ENCODE measurements at regions not wholly inside any gene's neighbourhood (a gene's known extent, or its start where the extent isn't known, plus 50 kb on each side); places are given as distances from the start of the nearest gene placed in this dataset.
"Not testable (repeated sequence)": the region's sequence is repeated elsewhere in the genome, so short reads cannot be mapped to it uniquely, and the experiment has no call there.

DNA sequence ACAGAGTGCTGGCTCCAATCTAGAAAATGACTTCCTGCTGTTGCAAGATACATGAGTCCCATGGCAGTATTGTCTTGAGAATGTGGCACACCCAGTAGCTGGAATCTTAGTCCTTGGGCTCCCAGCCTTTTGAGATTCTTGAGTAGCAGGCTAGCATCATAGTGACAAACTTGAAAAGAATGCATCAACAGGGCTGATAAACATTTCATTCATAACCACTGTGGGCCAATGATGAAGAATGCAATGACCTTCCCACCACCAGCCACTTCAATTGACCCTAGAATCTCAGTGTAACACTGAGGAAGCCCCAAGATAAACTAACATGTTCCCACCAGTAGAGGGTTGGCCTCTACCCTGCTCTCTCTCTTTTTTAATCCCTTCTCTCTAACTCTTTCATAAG, 329.3 kb downstream of the GBA3 start:
- DNase-seq, result no peak

DNA sequence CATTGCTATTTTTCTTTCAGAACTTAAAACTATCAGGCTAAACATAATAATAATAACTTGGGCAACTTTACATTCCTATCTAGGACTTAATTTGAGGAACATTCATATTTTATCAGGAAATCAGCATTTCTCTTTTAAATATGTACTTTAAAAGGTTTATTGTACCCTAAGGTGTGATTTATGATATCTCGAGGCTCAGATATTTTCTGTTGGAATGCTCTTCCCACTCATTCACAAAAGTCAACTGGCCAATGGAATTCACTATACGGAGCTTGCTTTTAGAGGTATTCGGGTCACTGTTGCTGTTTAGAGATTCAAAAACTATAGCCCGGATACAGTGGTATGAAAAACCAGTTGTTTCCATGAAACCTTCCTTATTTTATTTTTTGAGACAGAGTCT, 328.3 kb downstream of the GBA3 start:
- DNase-seq, result no peak

DNA sequence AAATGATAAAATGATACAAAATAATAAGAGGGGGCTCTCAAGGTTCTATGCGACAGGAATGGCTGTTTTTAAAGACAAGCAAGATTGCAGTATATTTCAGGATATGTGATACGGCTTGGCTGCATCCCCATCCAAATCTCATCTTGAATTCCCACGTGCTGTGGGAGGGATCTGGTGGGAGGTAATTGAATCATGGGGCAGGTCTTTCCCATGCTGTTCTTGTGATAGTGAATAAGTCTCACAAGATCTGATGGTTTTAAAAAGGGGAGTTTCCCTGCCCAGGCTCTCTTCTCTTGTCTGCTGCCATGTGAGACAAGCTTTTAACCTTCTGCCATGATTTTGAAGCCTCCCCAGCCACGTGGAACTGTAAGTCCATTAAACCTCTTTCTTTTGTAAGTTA, 327.7 kb downstream of the GBA3 start:
- DNase-seq, result not testable (repeated sequence)

DNA sequence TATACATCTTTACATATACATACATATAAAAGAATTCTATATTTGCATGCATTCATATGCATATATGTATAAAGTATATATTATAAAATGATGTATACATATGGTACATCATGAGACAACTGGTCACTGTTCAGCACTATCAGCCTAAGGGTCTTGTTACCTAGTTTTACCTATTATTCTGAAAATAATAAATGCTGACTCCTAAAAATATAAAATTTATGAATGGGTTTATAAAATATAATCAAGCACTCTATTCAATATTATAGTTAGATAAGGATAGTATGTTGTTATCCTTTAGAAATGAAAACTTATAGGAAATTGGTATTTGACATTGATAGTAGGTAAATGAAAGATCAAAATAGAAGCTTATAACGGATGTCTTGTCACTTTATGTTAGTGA, 324.2 kb downstream of the GBA3 start:
- no peak for DNase-seq

DNA sequence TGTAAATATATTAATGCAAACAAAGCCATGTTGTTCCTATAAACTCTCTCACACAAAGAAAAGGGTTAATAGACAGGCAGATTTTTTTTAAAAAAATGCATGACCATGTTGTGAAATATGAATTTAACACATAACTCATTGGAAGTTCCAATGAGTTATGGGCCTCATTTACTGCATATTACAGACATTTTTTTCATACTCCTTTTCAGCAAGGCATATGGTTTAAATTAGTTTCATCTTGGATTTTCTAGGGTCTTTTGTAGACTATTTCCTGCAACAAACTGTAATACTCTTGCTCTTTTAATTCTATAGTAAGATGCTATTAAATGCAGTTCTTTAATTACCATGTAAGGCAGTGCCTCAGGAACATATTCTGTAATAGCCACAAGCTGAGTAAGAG, 323.1 kb downstream of the GBA3 start:
- no peak for DNase-seq

DNA sequence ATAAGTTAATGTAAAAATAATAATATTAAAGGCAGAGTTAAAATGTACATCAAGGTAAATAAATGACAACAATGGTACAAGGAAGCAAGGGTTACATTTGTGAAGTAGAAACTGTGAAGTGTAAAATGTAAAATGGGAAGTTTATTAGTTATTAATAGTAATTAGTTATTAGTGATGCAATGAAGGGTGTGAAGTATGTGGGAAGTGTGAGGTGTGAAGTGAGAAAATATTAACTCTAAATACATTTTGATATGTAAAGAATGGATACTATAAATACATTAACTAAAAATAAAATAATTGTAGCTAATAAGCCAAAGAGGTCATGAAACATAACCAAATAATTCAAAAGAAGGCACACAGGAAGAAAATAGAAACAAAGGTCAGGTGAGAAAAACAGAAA, 316.4 kb downstream of the GBA3 start:
- DNase-seq, result no peak

DNA sequence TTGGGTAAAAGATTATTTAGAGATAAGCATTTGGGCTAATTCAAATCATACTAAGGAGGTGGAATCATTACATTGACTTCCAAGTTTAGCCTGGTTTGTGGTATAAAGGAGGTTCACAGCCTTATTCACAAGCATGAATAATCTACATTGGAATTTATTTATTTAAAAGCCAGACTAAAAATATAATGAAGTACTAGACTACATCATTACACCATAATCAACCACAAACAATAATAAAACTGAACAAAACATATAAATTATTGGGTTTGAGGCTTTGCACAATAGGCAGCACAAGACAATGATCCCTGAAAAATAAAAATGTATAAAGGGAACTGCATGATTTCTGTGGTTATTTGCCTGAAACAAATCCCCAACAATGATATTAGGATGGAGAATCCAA, 314.0 kb downstream of the GBA3 start:
- DNase-seq, result no peak

DNA sequence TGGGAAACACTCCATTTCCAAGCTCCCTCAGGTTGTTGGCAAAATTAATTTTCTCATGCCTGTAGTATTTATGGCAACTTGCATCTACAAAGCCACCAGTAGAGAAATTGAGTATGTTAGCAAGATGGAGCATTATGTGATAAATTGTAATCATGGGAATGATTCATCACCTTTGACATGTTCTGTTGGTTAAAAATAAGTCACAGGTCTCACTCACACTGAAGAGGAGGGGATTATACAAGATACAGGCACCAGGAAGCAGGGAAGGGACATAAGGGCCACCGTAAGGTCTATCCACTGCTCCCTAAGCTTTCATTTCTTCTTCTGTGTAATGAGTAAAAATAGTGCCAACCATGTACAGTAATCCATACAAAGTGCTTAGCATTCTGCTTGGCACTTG, 313.0 kb downstream of the GBA3 start:
- DNase-seq, result no peak

DNA sequence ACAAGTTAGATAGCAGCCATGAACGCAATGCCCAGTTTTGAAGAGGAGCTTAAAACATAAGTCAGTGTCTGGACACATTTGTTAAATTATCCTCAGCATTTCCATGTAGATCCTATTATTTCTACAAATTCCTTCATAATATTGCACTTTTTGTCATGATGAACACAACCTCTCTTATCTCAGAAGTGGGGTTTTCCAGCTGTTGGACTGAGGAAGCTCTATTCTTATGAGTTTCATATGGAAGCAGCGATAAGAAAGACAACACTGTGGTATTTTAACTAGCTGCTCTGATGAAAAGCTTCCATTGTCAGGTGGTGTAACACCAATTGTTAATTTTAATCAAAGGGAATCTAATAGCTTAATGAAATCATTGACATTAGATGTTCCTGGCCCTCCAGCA, 308.7 kb downstream of the GBA3 start:
- no peak for DNase-seq

DNA sequence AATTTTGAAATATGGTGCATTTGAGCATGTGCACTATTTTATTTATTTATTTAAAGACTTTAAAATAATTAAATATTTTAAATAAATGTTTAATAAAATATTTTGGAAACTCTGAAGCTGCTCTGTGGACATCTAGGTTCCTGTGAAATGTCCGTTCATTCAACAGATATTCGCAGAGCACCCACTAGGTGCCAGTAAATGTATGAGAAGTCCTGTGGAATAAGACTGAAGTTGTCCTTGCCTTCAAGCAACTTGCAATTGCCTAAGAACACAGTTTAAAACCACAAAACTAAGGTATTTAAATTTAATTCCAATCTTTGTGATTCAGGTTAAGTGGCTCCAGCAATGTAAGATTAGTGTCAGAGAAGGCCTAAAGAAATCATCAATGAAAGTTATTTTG, 306.7 kb downstream of the GBA3 start:
- DNase-seq, result no peak

DNA sequence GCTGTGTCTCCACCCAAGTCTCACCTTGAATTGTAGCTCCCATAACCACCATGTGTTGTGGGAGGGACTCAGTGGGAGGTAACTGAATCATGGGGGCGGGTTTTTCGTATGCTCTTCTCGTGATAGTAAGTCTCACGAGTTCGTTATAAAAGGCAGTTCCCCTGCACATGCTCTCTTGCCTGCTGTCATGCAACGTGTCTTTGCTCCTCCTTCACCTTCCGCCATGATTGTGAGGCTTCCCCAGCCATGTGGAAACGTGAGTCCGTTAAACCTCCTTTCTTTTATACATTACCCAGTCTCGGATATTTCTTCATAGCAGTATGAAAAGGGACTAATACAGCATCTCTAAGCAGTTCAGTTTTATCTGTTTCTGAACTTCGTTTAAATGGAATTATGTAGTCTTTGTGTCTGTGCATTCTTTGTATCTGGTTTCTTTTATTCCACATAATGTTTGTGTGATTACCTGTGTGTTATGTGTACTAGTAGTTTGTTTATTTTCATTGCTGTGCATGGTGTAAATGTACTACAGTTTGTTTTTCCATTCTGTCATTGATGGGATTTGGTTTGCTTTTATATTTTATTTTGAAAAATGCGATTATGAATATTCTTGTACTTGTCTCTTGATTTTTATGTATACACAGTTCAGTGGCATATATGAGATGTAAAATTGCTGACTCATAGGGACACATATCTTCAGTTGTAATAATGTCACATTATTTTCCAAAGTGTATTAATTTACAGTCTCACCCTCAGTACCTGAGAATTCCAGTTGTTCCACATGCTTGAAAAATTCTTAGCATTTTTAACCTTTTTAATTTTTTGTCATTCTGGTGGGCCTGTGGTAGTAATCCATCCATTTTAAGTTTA, 304.9 kb downstream of the GBA3 start:
- DNase-seq, result no peak

DNA sequence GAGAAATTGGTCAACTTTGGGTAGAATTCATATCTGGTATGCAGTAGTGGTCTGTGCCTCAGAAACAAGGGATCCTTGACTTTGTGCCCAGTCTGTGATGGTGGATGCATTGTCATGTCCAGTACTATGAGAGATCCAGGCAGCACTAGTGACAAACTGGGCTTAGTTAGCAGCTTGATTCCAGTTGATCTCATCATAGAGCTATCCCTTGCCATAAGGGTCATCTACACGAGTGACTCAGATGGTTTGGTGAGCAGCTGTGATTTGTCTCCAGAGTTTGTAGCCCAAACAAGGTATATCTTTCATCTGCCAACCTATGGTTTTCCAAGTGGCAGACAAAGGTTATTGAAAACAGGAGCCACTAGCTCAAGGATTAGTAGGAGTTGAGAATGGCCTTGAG, 298.8 kb downstream of the GBA3 start:
- DNase-seq, result no peak

DNA sequence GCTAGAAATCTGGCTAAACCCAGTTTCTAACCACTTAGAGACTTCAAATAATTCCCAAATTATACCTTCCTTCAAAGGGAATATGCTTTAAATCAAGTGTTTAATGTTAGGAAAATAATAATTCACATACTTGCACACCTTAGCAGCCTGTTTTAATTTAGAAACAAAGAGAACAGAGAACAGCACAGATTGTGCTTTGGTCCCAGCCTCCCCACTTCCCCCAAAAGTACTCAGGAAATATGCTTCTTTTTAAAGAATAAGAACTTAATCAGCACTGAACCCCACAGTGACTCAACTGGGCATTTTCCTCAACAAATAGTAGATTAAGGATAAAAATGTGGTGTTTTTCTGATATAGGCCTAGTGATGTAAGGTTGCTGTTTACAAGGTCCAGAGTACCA, 295.8 kb downstream of the GBA3 start:
- no peak for DNase-seq

DNA sequence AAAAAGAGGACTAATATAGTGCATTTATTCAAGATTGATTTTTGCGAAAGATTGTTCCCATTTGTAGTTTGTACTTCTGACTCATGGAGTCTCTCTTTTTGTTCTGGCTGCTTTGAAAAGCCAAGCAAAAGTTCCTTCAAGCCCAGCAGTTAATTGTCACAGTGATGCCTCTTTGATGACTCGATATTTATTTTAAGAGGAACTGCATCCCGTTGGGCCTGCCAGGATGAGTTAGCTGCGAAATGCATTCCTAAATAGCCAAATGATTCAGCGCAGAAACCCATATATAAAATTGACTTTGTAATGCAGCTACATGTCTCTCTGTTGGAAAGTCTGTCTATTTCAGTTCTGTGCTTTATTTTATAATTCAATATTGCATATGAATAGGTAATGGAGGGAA, 295.1 kb downstream of the GBA3 start:
- DNase-seq, result peak; percentile 12

DNA sequence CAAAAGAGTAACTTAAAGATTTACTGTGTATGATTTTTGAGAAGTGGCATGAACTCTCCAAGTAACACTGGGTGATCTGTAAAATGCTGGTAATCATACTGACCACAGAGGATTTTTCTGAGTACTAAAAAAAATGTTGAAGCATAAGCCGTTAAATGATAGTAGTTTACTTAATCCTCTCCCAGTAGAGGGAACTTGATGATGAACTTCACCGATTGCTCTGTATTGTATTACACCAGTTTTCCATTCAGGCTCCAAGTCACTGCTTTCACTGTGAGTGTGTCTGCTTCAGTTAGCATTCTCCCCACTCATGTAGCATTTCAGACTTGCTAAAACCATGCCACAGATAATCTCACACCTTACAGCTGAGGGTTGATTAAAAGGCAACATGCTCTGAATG, 294.1 kb downstream of the GBA3 start:
- DNase-seq, result no peak

DNA sequence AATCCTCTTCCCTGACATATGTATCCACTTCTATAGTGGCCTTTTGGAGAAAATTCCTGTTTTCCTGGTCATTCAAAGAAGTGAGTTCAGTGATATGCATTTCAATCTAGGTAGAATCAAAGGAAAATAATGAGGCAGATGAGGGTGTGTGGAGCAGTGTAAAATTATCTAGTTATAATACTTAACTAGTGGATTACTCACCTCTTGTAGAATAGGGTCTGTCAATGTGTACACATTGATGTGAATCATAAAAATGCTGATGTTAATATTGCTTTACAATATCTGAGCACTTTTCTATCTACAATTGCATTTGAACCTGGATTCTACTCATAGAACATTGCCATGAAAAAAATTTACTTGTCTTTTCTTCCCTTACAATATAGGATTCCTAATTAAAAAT, 293.5 kb downstream of the GBA3 start:
- DNase-seq, result no peak

DNA sequence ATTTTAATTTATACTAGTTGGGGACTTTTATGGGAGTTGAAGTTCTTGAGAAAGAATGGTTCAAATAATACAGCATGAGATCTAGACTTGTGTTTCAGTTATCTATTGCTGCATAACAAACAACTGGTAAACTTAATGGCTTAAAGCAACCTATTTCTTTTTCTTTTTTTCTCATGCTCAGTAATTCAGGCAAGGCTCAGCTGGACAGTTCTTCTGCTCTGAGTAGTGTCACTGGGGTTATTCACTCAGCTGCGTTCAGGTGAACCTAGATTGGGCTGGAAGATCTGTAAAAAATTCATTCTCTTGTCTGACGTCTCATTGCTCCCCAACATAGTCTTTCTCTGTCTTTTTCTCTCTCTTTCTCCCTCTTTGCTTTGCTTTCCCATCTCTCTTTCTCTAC, 291.7 kb downstream of the GBA3 start:
- DNase-seq, result no peak

DNA sequence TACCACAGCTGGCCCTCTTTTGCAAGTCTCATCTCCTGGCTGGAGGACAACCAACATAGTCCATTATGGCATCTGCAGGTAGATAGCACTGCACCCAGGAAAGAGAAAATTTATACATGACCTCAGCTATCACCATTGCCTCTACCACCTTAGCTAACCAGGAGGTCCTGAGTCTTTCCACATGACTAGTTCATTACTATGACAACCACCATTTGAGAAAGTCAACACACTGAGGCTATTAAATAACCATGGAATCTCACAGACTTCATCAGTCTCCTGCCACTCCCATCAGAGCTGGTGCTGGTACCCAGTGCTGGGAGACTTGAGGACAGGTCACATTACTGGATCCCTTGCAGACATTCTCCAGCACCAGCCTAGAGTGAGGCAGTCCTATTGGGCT, 285.9 kb downstream of the GBA3 start:
- DNase-seq, result no peak

DNA sequence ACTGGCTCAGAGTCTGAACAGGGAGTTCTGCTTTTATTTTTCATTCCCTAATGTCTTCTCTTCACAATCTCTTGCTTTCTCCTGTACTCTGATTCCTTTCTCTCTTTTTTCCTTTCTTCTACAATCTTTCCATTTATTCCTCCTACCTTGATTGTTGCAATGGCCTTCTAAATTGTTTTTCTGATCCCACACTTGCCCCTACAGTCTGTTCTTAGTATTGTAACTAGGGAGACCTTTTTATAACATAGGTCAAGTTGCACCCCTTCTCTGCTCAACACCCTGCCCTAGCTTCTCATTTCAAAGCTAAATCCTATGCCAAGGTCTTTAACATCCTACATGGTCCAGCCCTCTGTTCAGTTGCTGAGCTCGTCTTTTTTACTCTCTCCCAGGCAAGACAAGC, 277.9 kb downstream of the GBA3 start:
- no peak for DNase-seq

DNA sequence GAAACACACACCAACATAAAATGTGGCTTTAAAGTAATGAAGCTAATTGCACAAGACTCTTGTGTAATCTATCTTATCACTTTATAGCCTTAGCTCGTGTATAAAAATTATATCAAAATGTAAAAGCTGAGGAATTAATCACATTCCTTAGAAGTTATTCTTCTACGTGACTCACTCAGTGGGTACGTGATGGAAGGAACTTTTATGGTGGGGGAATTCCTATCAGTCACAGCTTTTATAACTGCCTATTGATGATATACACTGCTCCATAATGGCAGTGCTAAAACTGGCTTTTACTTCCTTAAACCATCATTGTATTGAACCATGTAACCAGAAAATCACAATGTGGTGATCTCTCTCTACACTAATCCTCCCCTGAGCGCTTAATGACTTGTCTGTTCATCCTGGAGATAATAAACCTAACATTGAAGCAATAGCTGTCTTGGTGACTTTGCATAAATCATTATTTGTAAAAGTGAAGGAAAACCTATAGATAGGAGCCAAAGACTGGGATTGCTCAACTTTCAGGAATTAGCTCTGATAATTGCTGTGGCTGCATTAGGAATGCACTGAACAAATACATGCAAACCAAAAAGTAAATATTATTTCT, 276.7 kb downstream of the GBA3 start:
- DNase-seq, result no peak

DNA sequence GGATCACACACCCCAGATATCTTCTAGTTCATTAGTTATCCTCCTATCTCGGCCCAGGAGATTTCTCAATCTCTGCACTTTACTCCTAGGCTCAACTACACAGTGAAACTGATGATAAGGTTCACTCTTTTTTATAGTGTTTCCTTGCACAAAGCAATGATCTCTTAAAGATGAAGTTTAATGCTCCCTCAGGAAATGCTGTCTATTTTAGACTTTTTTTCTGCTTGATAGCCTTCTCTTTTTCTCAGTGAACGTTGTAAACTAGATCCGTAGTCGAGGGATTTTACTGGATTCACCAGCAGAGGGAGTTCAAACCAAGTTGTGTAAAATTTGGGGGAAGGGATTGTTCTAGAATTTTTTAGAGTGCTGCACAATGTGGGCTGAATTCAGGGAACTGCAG, 269.6 kb downstream of the GBA3 start:
- DNase-seq, result no peak

DNA sequence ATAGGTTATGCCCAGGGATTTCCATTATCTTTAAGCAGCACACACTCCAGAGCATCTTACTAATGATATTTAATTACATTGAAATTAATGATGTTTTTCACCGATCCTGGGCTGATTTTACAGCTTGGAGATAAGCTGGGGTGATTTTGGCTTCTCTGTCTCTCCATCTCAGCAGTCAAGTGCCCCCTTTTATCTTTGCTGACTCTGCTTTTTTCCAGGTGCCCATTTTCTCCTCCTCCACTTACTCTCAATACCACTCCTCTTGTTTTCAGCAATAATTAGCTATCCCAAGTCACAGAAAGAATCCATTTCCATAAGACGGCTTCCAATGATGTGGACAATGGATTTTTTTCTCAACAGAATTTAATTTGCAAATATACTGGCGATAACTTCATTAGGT, 266.7 kb downstream of the GBA3 start:
- DNase-seq, result no peak

DNA sequence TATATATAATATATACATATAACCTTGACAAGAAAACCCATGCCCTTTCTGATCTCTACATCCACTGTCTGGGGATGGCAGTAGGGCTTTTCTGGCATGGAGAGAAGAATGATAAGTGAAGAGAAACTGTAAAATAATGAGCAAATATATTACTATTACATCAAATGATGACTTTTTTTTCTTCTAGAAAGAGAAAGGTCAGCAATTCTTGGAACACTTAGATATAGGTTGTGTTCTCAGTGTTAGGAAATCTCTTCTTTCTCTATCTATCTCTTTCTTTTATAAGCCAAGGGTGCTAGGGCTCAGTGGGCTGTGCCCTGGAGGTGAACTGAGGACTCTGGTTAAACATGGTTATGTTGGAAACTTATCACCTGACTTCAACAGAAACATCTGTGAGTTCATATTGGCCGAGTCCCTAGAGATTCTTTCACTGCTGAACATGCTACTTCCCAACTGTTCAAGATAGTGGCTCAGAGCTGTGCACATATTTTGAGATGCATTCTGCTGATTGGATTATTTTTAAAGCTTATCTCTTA, 265.1 kb downstream of the GBA3 start:
- no peak for DNase-seq

Data from occipital lobe (tissue), 1 donor.